Fibroblast of skin of right biceps (primary cell): ENCODE measurements at regions not wholly inside any gene's neighbourhood (a gene's known extent, or its start where the extent isn't known, plus 50 kb on each side); places are given as distances from the start of the nearest gene placed in this dataset.
"Not testable (repeated sequence)": the region's sequence is repeated elsewhere in the genome, so short reads cannot be mapped to it uniquely, and the experiment has no call there.

ENCODE experiments used
- DNase-seq: peaks from one replicate; pipeline ENCODE4 v3.0.0-alpha.2; 2013

- DNase-seq: no peak
These were observed 119.6 kb upstream of the BRWD3 start for GRCh38 chrX:80929251-80929650.

DNA sequence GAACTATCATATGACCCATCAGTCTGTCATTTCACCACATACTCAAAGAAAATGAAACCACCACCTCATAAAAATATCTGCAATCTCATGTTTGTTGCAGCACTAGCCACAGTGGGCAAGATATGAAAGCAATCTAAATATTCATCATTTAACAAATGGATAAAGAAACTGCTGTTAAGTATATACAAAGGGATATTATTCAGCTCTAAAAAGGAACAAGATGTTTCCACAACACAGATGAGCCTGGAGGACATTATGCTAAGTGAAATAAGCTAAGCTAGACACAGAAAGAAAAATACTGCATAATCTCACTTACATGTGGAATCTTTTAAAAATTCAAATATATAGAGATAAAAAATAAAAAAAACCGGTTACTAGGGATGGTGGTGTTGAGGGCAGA is 108.2 kb upstream of the BRWD3 start:
- DNase-seq: no peak

DNA sequence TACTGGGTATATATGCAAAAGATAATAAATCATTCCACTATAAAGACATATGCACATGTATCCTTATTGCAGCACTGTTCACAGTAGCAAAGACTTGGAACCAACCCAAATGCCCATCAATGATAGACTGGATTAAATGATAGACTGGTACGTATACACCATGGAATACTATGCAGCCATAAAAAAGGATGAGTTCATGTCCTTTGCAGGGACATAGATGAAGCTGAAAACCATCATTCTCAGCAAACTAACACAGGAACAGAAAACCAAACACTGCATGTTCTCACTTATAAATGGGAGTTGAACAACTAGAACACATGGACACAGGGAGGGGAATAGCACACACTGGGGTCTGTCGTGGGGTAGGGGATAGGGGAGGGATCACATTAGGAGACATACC is 102.7 kb upstream of the BRWD3 start:
- not testable (repeated sequence) for DNase-seq

DNA sequence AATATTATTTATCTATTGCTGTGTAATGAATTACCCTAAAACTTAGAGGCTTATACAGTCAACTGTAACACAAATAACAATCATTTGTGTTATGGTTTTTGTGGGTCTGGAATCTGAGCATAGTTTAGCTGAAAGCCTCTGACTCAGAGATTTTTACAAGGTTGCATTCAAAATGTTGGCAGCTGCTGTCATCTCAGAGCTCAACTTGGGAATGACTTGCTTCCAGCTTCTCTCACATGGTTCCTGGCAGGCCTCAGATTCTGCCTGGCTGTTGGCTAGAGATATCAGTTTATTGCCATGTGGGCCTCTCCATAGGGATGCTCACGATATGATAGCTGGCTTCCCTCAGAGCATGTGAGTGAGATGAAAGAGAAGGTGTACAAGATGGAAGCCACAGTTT is 70.2 kb upstream of the BRWD3 start:
- DNase-seq: no peak

GRCh38 chrX:80879143-80879542 is 69.5 kb upstream of the BRWD3 start:
- no peak for DNase-seq

DNA sequence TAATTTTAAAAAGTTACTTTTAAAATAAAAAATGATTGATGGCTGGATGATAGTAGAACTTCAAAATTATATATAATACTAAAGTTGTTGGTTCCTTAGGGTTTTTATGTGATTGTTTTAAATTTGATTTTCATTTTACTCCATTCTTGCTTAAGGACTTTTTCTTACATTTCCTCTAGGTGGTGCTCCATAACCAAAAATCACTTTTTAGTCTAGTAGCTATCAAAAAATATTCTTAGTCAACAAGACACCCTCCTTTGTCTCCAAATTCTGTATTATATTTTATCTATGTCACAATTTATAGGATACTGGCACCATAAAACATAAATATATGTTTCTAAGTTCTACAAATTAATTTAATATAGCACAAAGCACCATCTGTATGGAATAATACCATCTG is 67.2 kb upstream of the BRWD3 start:
- peak; percentile 13 for DNase-seq
